HepG2 (cell line): ENCODE measurements at regions not wholly inside any gene's neighbourhood (a gene's known extent, or its start where the extent isn't known, plus 50 kb on each side); places are given as distances from the start of the nearest gene placed in this dataset.

ENCODE experiments used
- ATF6 ChIP-seq: sonication (generic); formaldehyde crosslinking; conservative IDR thresholded peaks from 2 replicates; pipeline ENCODE4 v1.4.0; 2020; ENCODE audit warnings: missing genetic modification reagents
- CAMTA2 ChIP-seq: sonication (generic); formaldehyde crosslinking; IDR thresholded peaks from 2 replicates; pipeline ENCODE4 v1.4.0; 2020; ENCODE audit warnings: mild to moderate bottlenecking, missing genetic modification reagents, borderline replicate concordance
- CREBL2 ChIP-seq: sonication (generic); formaldehyde crosslinking; IDR thresholded peaks from 2 replicates; pipeline ENCODE4 v1.8.1; 2023; ENCODE audit warnings: missing genetic modification reagents, mild to moderate bottlenecking, borderline replicate concordance
- CSRNP1 ChIP-seq: sonication (generic); formaldehyde crosslinking; IDR thresholded peaks from 2 replicates; pipeline ENCODE4 v1.8.1; 2023; ENCODE audit warnings: mild to moderate bottlenecking, missing genetic modification reagents
- HNF4G ChIP-seq, 2 experiments: sonication (generic) in 1 of 2; formaldehyde crosslinking in 1 of 2; IDR thresholded peaks; 2 replicates each; pipeline versions ENCODE4 v1.4.0 to v1.6.1; 2011 to 2020; ENCODE audit warnings: borderline replicate concordance in 2 of 2, low read depth in 2 of 2, mild to moderate bottlenecking in 2 of 2, low read length in 1 of 2, missing genetic modification reagents in 1 of 2, moderate library complexity in 1 of 2
- HNRNPLL ChIP-seq: fragments of 200-400 bp; formaldehyde crosslinking; IDR thresholded peaks from 2 replicates; pipeline ENCODE4 v1.6.1; 2017; ENCODE audit warnings: mild to moderate bottlenecking, low read depth, low read length; ENCODE audit not compliant: poor library complexity, severe bottlenecking
- ISL2 ChIP-seq: sonication (generic); formaldehyde crosslinking; IDR thresholded peaks from 2 replicates; pipeline ENCODE4 v1.5.0; 2020; ENCODE audit warnings: missing genetic modification reagents
- MTERF4 ChIP-seq: sonication (generic); formaldehyde crosslinking; IDR thresholded peaks from 2 replicates; pipeline ENCODE4 v1.8.0; 2023; ENCODE audit warnings: mild to moderate bottlenecking, missing genetic modification reagents
- RBM22 ChIP-seq: fragments of 200-400 bp; formaldehyde crosslinking; optimal IDR thresholded peaks from 2 replicates; pipeline ENCODE3; 2017; ENCODE audit warnings: mild to moderate bottlenecking, low read length, moderate library complexity
- TEAD3 ChIP-seq: optimal IDR thresholded peaks from 2 replicates; pipeline ENCODE3; 2016; ENCODE audit warnings: borderline replicate concordance
- TRIM22 ChIP-seq: fragments of 450-650 bp; IDR thresholded peaks from 2 replicates; pipeline ENCODE4 v1.6.1; 2017
- ZBTB21 ChIP-seq: sonication (generic); formaldehyde crosslinking; IDR thresholded peaks from 2 replicates; pipeline ENCODE4 v1.4.0; 2020; ENCODE audit warnings: missing genetic modification reagents
- ZBTB34 ChIP-seq: sonication (generic); formaldehyde crosslinking; IDR thresholded peaks from 2 replicates; pipeline ENCODE4 v1.8.0; 2022; ENCODE audit warnings: mild to moderate bottlenecking, missing genetic modification reagents
- ZNF101 ChIP-seq: sonication (generic); formaldehyde crosslinking; IDR thresholded peaks from 2 replicates; pipeline ENCODE4 v1.4.0; 2020; ENCODE audit warnings: mild to moderate bottlenecking, low read depth, missing genetic modification reagents, borderline replicate concordance
- ZNF12 ChIP-seq: sonication (generic); formaldehyde crosslinking; IDR thresholded peaks from 2 replicates; pipeline ENCODE4 v1.5.0; 2020; ENCODE audit warnings: missing genetic modification reagents
- ZNF253 ChIP-seq: sonication (generic); formaldehyde crosslinking; IDR thresholded peaks from 2 replicates; pipeline ENCODE4 v1.8.0; 2022; ENCODE audit warnings: mild to moderate bottlenecking, missing genetic modification reagents, borderline replicate concordance
- ZNF3 ChIP-seq: IDR thresholded peaks from 2 replicates; pipeline ENCODE4 v1.7.0; 2017; ENCODE audit warnings: inconsistent platforms
- ZNF432 ChIP-seq: sonication (generic); formaldehyde crosslinking; IDR thresholded peaks from 2 replicates; pipeline ENCODE4 v1.5.0; 2020; ENCODE audit warnings: missing genetic modification reagents, mild to moderate bottlenecking, borderline replicate concordance
- ZNF530 ChIP-seq: sonication (generic); formaldehyde crosslinking; IDR thresholded peaks from 2 replicates; pipeline ENCODE4 v1.5.0; 2020; ENCODE audit warnings: low read depth, mild to moderate bottlenecking, missing genetic modification reagents
- ZNF564 ChIP-seq: sonication (generic); formaldehyde crosslinking; IDR thresholded peaks from 2 replicates; pipeline ENCODE4 v1.8.1; 2023; ENCODE audit warnings: mild to moderate bottlenecking, missing genetic modification reagents
- ZNF775 ChIP-seq: sonication (generic); formaldehyde crosslinking; IDR thresholded peaks from 2 replicates; pipeline ENCODE4 v1.4.0; 2020; ENCODE audit warnings: missing genetic modification reagents, mild to moderate bottlenecking, moderate library complexity, borderline replicate concordance
- ZNF792 ChIP-seq: IDR thresholded peaks from 2 replicates; pipeline ENCODE4 v1.6.1; 2016

GRCh38 chr2:20135631-20136050 lies 84.2 kb upstream of the LAPTM4A start (continued):
- TF ChIP-seq ZNF530 (no peak), CSRNP1 (CRISPR knock-in tag) (no peak), RBM22 (no peak), HNRNPLL (no peak), ZNF792 (CRISPR knock-in tag) (0 out of 2 replicates have a peak, but pooled peaks have one; percentile 30), ZBTB34 (CRISPR knock-in tag) (no peak), TEAD3 (CRISPR knock-in tag) (peak; percentile 65), CREBL2 (CRISPR knock-in tag) (no peak), ATF6 (0 out of 2 replicates have a peak, but pooled peaks have one; percentile 50), ZNF564 (CRISPR knock-in tag) (no peak), ZNF432 (CRISPR knock-in tag) (no peak), ZNF253 (CRISPR knock-in tag) (no peak), CAMTA2 (CRISPR knock-in tag) (no peak), ZBTB21 (CRISPR knock-in tag) (no peak), ZNF3 (no peak), ZNF775 (CRISPR knock-in tag) (no peak), ZNF101 (CRISPR knock-in tag) (no peak), ISL2 (CRISPR knock-in tag) (peak; percentile 73; the same call in 1 of the 2 replicates), ZNF12 (no peak), MTERF4 (CRISPR knock-in tag) (0 out of 2 replicates have a peak, but pooled peaks have one; percentile 58), HNF4G (IDR thresholded peaks at IDR 0.05; ENCODE audit: borderline replicate concordance, low read depth, low read length) (no peak), HNF4G (CRISPR knock-in tag; IDR thresholded peaks at IDR 0.05; ENCODE audit: borderline replicate concordance, low read depth) (peak; percentile 49; the same call in 1 of the 2 replicates), TRIM22 (no peak)
